Peyer's patch (tissue), 4 donors: ENCODE measurements at regions not wholly inside any gene's neighbourhood (a gene's known extent, or its start where the extent isn't known, plus 50 kb on each side); places are given as distances from the start of the nearest gene placed in this dataset.

ENCODE experiments used
- CTCF ChIP-seq, 6 experiments: fragments of 450-650 bp in 4 of 6; fragments of 200-600 bp in 2 of 6; sonication (generic) in 1 of 6; IDR thresholded peaks; one replicate each; pipeline ENCODE4 v1.5.1; 2017 to 2019; ENCODE audit warnings: antibody characterized with exemption in 6 of 6, mild to moderate bottlenecking in 3 of 6, moderate library complexity in 1 of 6
- POLR2A ChIP-seq, 2 donors: fragments of 450-650 bp; IDR thresholded peaks; one replicate each; pipeline ENCODE4 v1.5.1; 2017; ENCODE audit warnings: antibody characterized with exemption in 2 of 2, mild to moderate bottlenecking in 2 of 2, moderate library complexity in 2 of 2

GRCh38 chr16:51755577-51756355 lies 604.7 kb upstream of the SALL1 start:
- TF ChIP-seq CTCF (IDR thresholded peaks at IDR 0.05) (no peak), POLR2A (IDR thresholded peaks at IDR 0.05) (no peak)
